Heart left ventricle (tissue), 16 donors: ENCODE measurements at regions not wholly inside any gene's neighbourhood (a gene's known extent, or its start where the extent isn't known, plus 50 kb on each side); places are given as distances from the start of the nearest gene placed in this dataset.
"Not testable (repeated sequence)": the region's sequence is repeated elsewhere in the genome, so short reads cannot be mapped to it uniquely, and the experiment has no call there.

ENCODE experiments used
- ATAC-seq, 4 donors: fragments of 200-7000 bp; cut with Tn5 transposase; one replicate each; pipeline ENCODE4 v1.9.1; 2020 to 2022; ENCODE audit warnings: moderate library complexity in 4 of 4, mild to moderate bottlenecking in 3 of 4, moderate number of reproducible peaks in 1 of 4
- DNase-seq, 5 donors: peaks; one replicate each; pipeline ENCODE4 v3.0.0-alpha.2; 2020
- H3K27ac ChIP-seq, 12 donors: fragments of 200-600 bp; sonication (generic) in 4 of 12; one replicate each; pipeline versions ENCODE4 v1.5.0 to v1.8.0; 2016 to 2022; ENCODE audit warnings: mild to moderate bottlenecking in 2 of 12
- H3K27me3 ChIP-seq, 9 donors: fragments of 200-600 bp; sonication (generic) in 2 of 9; one replicate each; pipeline versions ENCODE4 v1.5.1 to v1.8.0; 2016 to 2022; ENCODE audit warnings: mild to moderate bottlenecking in 3 of 9
- H3K36me3 ChIP-seq, 9 donors: fragments of 200-600 bp; sonication (generic) in 2 of 9; one replicate each; pipeline versions ENCODE4 v1.5.0 to v1.8.0; 2018 to 2022; ENCODE audit warnings: mild to moderate bottlenecking in 2 of 9
- H3K4me1 ChIP-seq, 12 donors: fragments of 200-600 bp; sonication (generic) in 4 of 12; one replicate each; pipeline versions ENCODE4 v1.5.0 to v1.8.0; 2016 to 2022; ENCODE audit warnings: mild to moderate bottlenecking in 3 of 12
- H3K4me3 ChIP-seq, 12 donors: fragments of 200-600 bp; sonication (generic) in 4 of 12; one replicate each; pipeline versions ENCODE4 v1.5.0 to v1.8.0; 2017 to 2022; ENCODE audit warnings: mild to moderate bottlenecking in 9 of 12, moderate library complexity in 4 of 12
- H3K9me3 ChIP-seq, 12 donors: fragments of 200-600 bp; sonication (generic) in 4 of 12; one replicate each; pipeline versions ENCODE4 v1.5.0 to v1.8.0; 2016 to 2022; ENCODE audit warnings: mild to moderate bottlenecking in 1 of 12
- POLR2A ChIP-seq, 2 donors: fragments of 450-650 bp; IDR thresholded peaks; one replicate each; pipeline ENCODE4 v1.6.1; 2017; ENCODE audit warnings: antibody characterized with exemption in 2 of 2, mild to moderate bottlenecking in 2 of 2, moderate library complexity in 2 of 2
- WGBS, 4 donors: extraction: QIAGEN DNeasy Blood & Tissue Kit in 2 of 4; methylation state at CpG; one replicate each; pipeline versions ENCODE4 v1.1.5 to v1.1.7; 2013 to 2018; 5-methylcytosine and 5-hydroxymethylcytosine counted together
- intact Hi-C, 10 donors: fragments of 100-400 bp; cut with DNase I; formaldehyde crosslinking; loops; one replicate each; pipeline versions ENCODE4 v1.11.1 to v1.14.2; 2022
- TF ChIP-seq, protein P1 (sequence below), 12 donors: fragments of 200-600 bp; sonication (generic) in 4 of 12; IDR thresholded peaks; one replicate each; pipeline versions ENCODE4 v1.5.0 to v1.8.0; 2018 to 2022; ENCODE audit warnings: antibody characterized with exemption in 12 of 12, mild to moderate bottlenecking in 5 of 12
- donor health status: ischemic (EF 13 %, LVEDD 7.1; RV severe dilation, severe dysfunction).
- donor health status: healthy with polysubstance abuse.
- donor health status: DM: no; HTN: yes; CAD: no.
- donor health status: DM: no; HTN: no; CAD: no.
- donor health status: ischemic (EF 25% LVEDD 6.9; RV normal size, moderate dysfunction).
- donor health status: ischemic (EF 25% LVEDD 5.7; RV mildly dilated, moderate dysfunction).
- donor health status: healthy.
- donor health status: DM: yes; HTN: yes; CAD: no.
- donor health status: ischemic (EF 35%, LVEDD 5.7; RV mildly dilated, moderate dysfunction).
- donor health status: nonischemic (EF 11% LVEDD 7.7; RV severe dilation, severe dysfunction).
- donor health status: DM: yes; HTN: yes; CAD: no.
- donor health status: PGD.
- donor health status: ischemic (EF 29% LVEDD 5.4; RV normal size, mild dysfunction).
- donor health status: nonischemic (EF 23%, LVEDD 6.1; RV moderate dilation, normal function).

DNA sequence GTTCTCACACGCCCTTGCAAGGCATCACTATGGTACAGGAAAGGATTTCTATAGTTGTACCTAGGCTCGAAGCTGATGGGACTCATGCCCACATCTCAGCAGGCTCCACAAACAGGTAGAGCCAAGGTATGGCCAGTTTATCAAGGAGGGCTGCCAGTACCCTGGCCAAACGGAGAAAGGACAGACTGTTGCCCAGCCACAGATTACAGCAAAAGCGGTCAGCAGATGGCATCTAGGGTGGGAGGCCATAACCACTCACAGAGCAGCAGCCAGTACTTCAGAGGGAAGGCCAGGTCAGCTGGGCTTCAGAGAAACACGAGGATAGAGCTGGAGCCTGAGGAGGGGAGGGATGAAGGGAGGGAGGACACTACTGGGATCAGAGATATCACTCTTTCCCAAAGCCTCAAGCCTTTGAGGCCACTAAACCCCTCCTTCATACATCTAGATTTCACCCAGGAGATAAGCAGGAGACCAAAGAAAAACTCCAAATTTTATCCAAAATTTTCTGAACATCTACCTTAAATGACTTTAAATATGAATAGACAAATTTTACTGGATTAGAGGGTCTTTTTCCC is 904.2 kb upstream of the NXPH2 start:
- DNase-seq (no peak), ATAC-seq (no peak)
- H3K4me1 ChIP-seq, result no peaks in the 10 kb centered on the region
- intact Hi-C loops, result no loop called here
- no peaks in the 10 kb centered on the region for H3K9me3 ChIP-seq
- H3K27me3 ChIP-seq, result no peaks in the 10 kb centered on the region
- H3K36me3 ChIP-seq, result no peaks in the 10 kb centered on the region
- no peak overlapping the region for H3K27ac ChIP-seq
- H3K4me3 ChIP-seq, result no peak overlapping the region
- WGBS, 4 donors, result 59 to 62% (median 61%) methylated on average over 5 of the region's 5 CpGs
- TF ChIP-seq, protein P1, sequence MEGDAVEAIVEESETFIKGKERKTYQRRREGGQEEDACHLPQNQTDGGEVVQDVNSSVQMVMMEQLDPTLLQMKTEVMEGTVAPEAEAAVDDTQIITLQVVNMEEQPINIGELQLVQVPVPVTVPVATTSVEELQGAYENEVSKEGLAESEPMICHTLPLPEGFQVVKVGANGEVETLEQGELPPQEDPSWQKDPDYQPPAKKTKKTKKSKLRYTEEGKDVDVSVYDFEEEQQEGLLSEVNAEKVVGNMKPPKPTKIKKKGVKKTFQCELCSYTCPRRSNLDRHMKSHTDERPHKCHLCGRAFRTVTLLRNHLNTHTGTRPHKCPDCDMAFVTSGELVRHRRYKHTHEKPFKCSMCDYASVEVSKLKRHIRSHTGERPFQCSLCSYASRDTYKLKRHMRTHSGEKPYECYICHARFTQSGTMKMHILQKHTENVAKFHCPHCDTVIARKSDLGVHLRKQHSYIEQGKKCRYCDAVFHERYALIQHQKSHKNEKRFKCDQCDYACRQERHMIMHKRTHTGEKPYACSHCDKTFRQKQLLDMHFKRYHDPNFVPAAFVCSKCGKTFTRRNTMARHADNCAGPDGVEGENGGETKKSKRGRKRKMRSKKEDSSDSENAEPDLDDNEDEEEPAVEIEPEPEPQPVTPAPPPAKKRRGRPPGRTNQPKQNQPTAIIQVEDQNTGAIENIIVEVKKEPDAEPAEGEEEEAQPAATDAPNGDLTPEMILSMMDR (IDR thresholded peaks at IDR 0.05), result no peak
- TF ChIP-seq POLR2A (IDR thresholded peaks at IDR 0.05), result no peak

DNA sequence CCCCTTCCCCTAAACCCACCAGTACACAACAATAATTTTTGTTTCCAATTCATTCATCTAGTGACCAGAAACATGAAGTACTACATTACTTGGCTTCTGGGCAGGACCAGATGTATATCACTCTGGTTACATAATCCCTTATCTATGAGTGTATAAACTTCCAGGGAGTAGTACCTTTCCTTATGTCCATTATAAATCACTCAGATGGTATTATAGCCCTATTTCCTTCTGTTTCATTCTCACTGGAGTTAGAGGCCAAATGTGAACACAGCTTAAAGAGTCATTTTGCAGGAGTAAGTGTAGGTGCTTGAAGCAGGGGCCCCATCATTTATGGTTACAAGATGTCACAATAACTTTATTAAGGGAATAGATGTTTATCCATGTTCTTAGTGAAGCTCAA is 894.4 kb upstream of the NXPH2 start:
- Histone ChIP-seq H3K27me3 (no peaks in the 10 kb centered on the region), H3K4me3 (no peak overlapping the region)
- no peak for ATAC-seq

DNA sequence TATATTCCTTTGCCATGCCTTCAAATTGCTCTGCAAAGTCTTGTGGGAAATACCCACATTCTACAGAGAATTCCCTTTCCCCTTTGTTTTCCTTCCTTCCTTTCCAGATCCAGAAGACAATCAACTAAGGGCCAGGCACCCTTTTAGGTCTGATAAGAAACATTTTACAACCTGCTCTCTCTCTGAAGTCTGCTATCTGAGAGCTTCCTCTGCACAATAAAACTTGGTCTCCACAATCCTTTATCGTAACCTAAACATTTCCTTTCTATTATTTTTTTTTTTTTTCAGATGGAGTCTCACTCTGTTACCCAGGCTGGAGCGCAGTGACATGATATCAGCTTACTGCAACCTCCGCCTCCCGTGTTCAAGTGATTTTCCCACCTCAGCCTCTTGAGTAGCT is 893.3 kb upstream of the NXPH2 start:
- H3K9me3 ChIP-seq, ATAC-seq, H3K27ac ChIP-seq, H3K36me3 ChIP-seq, intact Hi-C loops, H3K27me3 ChIP-seq, DNase-seq, H3K4me3 ChIP-seq, H3K4me1 ChIP-seq: not testable (repeated sequence)
- WGBS, 4 donors, result 55 to 66% (median 60%) methylated on average over 4 of the region's 4 CpGs

More for the DNA sequence above, 894.4 kb upstream of the NXPH2 start:
- Histone ChIP-seq H3K4me1 (no peaks in the 10 kb centered on the region), H3K9me3 (no peaks in the 10 kb centered on the region), H3K27ac (no peak overlapping the region), H3K36me3 (no peaks in the 10 kb centered on the region)
- DNase-seq, result no peak
- TF ChIP-seq, protein P1 (IDR thresholded peaks at IDR 0.05), result no peak
- TF ChIP-seq POLR2A (IDR thresholded peaks at IDR 0.05), result no peak
- intact Hi-C loops, result no loop called here

DNA sequence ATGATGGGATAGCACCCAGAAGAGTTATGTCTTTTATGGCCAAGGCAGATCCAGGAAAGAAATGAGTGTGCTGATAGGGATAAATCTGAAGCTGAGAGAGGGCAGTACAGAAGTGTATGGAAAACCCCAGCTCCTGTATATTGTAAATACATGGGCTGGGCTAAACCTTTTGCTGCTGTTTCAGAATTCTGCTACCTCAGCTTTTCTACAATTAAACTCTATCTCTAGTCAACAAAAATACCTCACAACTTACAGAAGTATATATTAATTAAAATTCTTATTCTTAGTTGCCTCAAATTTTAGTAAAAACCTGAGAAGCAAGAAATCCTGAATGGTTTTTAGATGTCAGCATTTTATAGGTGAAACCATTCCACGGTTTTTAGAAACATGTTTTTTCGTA is 889.5 kb upstream of the NXPH2 start:
- no peak overlapping the region for H3K4me3 ChIP-seq
- no peak overlapping the region for H3K27ac ChIP-seq
- peaks cover 0 to 2% (median 0%) of the 10 kb centered on the region in 12 donors for H3K9me3 ChIP-seq
- H3K36me3 ChIP-seq, result no peaks in the 10 kb centered on the region
- H3K27me3 ChIP-seq, result no peaks in the 10 kb centered on the region
- H3K4me1 ChIP-seq, result no peaks in the 10 kb centered on the region
- TF ChIP-seq, protein P1 (IDR thresholded peaks at IDR 0.05), result no peak
- no peak for TF ChIP-seq POLR2A (IDR thresholded peaks at IDR 0.05)
- ATAC-seq (no peak), DNase-seq (no peak)
- intact Hi-C loops, result loop anchor here in 1 of 10 donors (10.0 kb wide), 1 partner anchor 55 kb away; no protein-coding TSS in a partner anchor
- WGBS, 4 donors, result 75 to 82% (median 80%) methylated on average over 2 of the region's 2 CpGs

DNA sequence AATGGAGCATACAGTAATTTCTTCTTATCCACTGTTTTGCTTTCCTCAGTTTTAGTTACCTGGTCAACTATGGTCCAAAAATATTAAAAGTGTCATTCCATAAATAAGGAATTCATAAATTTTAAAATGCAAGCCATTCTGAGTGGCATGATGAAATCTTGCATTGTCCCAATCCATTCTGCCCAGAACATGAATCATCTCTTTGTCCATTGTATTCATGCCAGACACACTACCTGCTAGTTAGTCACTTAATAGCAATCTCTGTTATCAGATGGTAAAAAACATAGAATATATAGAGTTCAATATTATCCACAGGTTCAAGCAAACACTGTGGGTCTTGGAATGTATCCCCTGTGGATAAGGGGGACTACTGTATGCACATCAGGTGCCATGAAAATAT is 872.2 kb upstream of the NXPH2 start:
- DNase-seq (no peak), ATAC-seq (no peak)
- Histone ChIP-seq H3K27ac (no peak overlapping the region), H3K4me1 (no peaks in the 10 kb centered on the region), H3K9me3 (peaks cover 0 to 26% (median 7%) of the 10 kb centered on the region in 12 donors), H3K36me3 (no peaks in the 10 kb centered on the region), H3K4me3 (no peak overlapping the region), H3K27me3 (no peaks in the 10 kb centered on the region)
- intact Hi-C loops, result no loop called here
- no peak for TF ChIP-seq POLR2A (IDR thresholded peaks at IDR 0.05)
- TF ChIP-seq, protein P1 (IDR thresholded peaks at IDR 0.05), result no peak
